GM18909 (cell line): ENCODE measurements at regions not wholly inside any gene's neighbourhood (a gene's known extent, or its start where the extent isn't known, plus 50 kb on each side); places are given as distances from the start of the nearest gene placed in this dataset.
A peak's percentile ranks its signal among the peaks of the same experiment; 100 is the strongest.

ENCODE experiments used
- ATAC-seq: cut with Tn5 transposase; IDR thresholded peaks from one replicate; pipeline ENCODE4 v1.9.1; 2021; ENCODE audit warnings: mild to moderate bottlenecking; ENCODE audit not compliant: unreplicated experiment, poor library complexity

DNA sequence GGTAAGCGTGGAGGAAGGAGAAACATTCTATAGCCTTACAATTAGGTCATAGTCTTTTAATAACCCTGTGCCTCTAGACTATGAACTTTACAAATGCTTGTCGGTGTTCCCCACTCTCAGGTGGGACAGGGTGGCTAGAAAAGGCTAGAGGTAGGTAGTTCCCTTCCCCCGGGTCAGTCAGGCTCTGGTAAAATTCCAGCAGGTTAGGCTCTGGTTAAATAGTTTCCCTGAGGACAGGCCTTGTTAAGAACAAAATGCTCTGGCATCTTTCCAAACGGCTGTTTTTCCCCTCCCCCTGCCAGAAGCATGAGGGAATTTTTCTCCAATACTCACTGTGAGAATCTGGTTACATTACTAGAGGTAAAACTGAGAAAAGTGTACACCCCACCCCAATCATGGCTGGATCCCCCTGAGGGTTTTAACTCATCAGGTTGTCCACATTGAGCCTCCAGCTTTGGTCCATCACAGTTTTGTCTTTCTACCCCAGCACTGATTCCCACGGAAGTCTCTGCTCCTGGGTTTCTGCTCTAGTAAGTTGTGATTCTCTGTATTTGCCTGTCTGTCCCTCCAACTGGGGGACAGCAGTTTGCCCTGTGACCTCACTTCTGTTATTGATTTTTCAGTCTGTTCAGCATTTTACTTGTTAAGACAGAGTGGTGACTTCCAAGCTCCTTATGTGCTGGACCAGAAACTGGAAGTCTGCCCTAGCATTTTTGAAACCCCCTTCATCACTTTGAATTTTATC lies 84.7 kb upstream of the ADGRF1 start:
- ATAC-seq: no peak

DNA sequence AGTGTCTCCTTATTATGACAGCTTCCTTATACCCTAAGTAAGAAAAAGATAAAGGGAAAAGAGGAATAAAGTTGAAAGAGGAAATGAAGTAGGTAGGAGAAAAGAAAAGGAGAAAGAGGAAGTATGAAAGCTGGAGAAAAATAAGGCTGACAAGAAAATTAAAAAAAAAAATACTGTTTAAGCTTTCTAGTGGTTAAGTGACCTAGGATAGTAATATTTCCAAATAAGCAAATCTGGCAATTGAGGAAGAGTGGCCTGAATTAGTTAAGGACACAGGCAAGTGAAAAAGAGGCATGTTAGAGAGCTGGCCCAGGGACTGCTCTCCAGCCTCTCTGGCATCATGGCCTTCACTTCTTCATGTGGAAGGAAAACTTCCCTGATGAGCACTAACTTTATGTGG lies 76.5 kb upstream of the ADGRF1 start:
- ATAC-seq: no peak

DNA sequence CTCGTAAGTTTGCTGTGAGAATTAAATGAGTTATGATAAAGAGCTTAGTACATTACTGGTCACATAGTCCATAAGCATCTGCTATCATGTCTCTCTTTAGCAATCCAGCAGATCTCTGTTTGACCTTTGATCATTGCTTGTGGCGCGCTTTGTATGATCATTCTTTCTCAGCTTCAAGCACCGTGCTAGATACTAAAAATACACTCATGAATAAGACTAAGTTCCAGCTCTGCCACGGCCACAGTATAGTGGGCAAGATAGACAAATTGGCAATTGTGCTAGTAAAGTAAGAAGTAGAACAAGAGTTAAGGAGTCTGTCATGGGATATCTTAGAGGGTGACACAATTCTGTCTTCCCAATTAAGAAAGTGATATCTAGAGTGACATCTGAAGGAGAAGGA lies 75.2 kb upstream of the ADGRF1 start:
- no peak for ATAC-seq

DNA sequence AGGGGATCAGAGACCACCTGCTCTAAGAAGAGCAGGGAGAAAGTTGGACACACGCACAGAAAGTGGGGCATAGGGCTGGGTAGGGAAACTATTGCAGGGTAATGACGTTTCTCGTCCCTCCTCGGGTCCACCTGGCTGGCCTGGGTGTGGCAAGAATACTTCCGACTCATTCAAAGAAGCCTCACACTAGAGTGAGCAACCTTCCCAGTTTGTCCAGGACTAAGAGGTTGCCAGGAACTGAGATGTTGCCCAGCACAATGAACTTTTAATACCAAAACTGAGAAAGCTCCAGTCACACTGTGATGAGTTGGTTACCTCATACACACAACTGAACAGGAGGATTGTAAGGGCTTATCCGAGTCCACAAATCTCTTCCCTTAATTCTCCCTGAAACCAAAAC lies 74.5 kb upstream of the ADGRF1 start:
- no peak for ATAC-seq

DNA sequence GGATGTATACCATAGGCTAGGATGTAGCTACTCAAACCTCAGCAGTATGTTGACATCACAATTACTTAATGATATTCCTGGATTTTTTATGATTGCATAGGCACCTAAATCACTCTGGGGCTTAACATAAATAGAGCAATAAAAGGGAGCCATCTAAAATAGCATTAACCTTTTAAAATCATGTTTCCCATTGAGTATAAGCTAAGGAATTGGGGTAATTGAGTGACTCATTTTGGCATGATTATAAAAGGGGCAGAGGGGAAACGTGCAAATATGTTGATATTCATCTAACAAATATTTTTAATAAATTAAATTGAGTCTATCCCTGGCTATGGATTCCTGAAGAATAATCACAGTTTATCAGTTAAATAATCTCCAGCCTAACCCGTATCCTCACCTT lies 74.0 kb upstream of the ADGRF1 start:
- no peak for ATAC-seq

DNA sequence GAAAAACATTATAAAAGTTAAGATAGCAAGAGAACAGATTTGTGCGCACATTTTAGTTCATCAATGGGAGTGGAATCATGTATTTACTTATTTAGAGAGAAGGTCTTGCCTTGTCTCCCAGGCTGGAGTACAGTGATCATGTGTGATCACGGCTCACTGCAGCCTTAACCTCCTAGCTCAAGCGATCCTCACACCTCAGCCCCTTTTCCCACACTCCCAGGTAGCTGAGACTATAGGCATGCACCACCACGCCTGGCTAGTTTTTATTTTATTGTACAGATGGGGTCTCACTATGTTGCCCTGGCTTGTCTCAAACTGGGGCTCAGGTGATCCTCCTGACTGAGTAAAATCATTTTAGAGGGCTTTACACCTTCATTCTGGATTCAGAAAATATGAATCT lies 72.3 kb upstream of the ADGRF1 start:
- ATAC-seq: no peak

DNA sequence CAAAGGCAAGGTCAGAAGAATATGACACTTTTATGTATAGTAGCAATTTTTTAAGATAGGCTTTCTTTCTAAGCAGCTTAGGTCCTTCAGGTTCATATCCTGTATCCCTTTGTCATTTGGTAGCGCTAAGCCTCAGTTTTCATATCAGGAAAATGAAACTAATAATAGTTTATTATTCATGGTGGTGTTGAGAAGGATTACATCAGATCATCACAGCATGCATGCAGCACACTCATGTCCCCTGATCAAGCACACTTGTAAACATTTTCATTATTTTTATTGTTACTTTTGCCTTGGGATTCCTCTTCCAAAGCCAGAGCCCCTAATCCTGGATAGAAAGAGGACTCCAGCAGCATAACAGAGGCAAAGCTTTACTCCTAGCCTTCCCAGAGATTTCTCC lies 70.2 kb upstream of the ADGRF1 start:
- no peak for ATAC-seq

DNA sequence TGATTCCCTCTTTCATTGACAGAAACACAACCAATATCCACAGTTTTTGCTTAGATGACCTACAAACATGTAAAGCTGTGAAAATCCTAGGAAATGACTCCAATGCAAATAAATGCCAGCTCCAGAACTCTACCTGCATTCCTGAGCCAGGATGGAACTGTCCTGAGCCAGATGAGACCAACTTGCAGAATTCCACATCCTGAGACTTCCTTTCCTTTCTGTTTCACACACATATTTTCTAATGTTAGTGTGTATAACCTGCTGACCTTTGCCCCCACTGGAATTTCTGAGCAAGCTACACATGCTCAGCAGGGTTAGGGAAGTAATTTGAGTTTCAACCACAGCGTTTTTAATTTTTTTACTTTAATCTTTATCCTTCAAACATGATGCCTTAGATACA lies 69.6 kb upstream of the ADGRF1 start:
- no peak for ATAC-seq

DNA sequence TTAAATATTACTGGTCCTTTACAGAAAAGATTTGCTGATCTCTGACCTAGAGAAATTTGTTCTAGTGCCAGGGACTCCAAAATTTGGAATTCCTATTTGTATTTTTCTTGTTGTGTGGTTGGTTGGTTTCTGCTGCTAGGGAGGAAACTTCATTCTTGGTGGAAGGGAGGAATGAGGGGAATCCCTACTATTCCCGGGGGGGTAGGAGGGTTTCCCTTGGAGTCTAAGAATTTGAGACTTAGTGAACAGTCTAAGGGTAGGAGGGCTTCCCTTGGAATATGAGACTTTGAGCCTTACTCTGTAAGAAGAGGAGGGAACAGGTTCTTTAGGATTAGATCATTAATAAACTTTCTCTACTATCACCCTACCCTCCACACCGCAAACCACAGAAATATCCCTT lies 67.1 kb upstream of the ADGRF1 start:
- no peak for ATAC-seq

DNA sequence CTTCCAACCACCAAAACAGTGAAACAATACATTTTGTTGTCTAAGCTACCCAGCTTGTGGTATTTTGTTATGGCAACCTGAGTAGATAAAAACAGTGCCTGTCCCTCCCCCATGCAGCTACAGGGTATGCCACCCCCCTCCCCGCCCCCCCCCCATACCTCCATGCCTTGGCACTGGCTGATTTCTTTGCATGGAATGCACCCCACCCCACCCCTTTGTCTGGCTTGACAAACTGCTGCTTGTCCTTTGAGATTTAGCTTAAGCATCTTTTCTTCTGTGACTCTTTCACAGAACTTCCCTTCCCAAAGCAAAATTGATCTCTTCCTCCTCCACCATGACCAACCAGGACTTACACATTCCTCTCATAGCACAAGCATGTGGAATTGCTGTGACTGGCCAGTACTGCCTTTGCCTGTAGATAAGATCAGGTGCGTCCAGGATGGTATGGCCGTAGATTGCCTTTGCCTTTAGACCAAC lies 64.6 kb upstream of the ADGRF1 start:
- ATAC-seq: no peak

DNA sequence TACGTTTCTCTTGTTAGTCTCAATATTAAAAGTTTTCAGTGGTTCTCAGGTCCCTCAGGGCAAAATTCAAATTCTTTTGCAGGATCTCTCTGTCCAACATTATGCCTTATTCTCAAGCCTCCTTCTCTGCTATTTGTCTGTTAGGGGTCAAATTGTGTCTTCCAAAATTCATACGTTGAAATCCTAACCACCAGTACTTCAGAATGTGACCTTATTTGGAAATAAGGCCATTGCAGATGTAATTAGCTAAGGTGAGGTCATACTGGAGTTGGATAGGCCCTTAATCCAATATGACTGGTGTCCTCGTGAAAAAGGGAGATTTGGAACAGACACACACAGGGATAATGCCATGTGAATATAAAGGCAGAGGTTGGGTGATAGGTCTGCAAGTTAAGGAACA lies 64.1 kb upstream of the ADGRF1 start:
- no peak for ATAC-seq

DNA sequence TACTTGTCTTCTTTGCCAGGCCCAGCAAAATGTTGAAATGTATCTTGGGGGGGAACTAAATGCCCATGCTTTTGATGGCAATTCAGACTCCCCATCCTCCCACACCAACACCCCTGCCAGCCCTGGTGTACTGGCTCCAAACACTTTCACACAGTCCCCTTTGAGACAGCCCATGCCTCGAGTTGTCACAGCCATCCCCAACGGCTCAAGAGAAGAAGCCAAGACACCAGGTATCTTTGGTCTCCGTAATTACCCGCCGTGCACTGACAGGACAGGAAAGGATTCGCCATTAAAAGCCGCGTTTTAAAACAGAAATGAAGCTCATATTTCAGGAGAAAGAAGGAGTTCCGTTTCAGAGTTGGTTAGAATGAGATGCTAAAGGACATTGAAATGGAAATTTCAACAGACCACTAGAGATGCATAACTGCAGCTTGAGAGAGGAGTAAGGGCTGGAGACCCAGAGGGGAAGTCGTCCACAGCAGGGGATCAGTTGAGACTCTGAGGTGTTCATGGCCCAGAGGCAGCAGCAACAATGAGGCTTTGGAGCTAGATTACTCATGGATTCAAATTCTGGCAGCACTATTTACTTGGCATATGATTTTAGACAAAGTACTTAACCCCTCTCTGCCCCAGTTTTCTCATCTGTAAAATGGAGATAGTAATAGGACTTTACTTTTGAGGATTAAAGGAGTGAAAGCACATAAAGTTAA lies 63.5 kb upstream of the ADGRF1 start:
- ATAC-seq: no peak

DNA sequence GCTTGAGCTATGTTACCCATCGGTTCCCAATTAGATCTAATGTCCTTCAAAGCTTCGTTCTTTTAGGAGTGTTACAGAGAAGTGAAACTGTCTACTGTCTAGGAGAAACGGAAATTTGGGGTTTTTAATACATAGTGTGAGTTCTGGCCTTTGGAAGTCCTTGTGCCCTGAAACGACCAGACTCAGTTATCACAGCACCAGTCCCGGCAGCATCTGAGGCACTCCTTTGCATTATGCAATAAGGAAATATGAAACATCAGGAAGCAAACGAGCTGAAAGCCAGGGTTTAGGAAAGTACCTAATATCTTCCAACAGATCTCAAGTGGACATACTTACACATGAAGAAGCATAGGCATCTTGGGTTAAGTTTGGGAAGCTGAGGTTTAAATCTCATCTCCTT lies 61.8 kb upstream of the ADGRF1 start:
- no peak for ATAC-seq

DNA sequence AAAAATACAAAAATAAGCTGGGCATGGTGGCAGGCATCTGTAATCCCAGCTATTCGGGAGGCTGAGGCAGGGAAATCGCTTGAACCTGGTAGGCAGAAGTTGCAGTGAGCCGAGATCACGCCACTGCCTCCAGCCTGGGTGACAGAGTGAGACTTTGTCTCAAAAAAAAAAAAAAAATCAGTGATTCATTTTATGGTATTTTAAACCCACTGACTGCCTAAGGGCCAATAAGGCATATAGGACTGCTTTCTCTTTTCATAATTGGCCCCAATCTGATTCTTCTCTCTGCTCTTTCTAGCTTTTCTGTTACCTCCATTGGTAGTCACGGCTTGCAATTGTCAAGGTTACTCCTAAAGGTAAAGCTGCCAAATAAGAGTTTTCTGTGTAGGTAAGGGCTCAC lies 60.2 kb upstream of the ADGRF1 start:
- no peak for ATAC-seq

DNA sequence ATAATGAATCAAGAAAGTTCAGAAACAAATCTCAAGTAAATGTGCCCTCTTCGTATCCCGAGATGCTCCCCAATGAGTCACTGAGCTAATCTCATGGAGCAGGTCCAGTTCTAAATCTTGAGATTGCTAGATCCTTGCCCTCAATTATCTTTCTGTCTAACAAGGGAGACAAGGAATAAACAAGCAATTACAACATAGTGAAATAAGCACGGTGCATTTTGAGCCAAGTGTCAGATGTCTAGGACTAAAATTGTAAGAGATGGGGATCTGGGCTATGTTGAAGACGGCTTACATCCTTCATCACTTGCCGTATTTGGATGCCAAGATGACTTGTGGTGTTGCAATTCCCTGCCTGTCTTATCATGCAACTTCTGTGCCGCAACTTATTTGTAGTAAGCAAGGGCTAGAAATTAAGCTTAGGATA lies 56.5 kb upstream of the ADGRF1 start:
- ATAC-seq: no peak

DNA sequence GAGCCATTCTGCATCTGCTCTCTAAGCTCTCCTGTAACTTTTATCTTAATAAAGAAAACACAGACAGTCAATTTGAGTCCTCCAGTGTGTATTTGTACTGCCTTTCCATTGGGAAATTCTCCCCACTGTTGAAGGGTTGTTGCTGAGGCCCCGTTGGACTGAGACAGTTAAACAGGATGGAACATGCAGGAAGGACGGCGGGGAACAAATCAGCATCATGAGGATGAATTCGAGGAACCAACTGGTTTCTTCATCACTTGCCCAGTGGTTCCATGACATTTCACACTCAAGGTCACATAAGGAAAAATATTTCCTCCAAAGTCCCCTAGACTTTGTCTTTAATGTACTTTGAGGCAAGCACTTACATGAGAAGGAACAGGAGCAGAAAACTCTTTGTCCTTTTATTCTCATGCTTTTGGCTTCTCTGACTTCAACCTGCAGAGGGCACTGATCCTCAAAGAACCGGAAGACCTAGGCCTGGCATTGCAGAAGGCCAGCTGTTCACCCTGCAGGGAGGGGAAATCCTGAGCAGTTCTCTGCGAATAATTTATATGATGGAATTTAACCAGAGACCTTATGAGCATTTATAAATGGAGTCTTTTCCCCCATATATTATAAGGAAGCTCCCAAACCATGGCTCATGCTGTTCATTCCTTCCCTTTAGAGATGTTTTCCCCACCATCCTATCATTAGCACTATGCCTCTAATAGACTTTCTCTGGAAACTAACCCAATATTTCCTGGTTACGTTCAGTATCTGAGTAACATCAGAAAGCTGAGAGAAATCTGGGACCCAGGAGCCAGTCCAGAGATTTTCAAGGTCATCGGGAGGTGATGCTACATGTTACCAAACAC lies 55.2 kb upstream of the ADGRF1 start:
- ATAC-seq: peak; percentile 95

DNA sequence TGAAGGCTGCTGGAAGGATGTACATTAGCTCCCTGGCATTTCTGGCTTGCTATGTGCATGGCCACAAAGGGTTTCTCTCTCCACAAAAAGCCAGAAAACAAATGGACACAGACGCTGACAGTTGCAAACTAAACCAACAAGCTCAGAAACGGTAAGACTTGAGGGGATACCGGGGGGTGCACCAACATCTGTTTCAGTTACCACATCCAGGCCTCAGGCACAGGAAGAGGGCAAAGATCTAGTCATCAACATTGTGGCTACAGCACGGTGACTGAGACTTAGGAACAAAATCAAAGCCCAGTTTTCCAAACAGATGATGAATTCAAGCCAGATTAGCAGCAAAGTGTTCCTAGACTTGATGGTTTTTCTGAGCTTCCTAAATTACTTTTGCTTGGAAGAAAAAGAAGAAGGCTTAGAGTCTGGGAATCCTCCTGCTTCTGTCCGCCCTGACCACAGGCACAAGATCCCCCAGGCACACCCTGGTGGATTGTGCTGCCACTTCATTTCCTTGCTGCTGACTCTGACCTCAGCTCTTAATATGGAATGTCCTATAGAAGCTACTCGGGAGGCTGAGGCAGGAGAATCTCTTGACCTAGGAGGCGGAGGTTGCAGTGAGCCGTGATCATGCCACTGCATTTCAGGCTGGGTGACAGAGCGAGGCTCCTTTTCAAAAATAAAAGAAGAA lies 54.2 kb upstream of the ADGRF1 start:
- ATAC-seq: no peak

DNA sequence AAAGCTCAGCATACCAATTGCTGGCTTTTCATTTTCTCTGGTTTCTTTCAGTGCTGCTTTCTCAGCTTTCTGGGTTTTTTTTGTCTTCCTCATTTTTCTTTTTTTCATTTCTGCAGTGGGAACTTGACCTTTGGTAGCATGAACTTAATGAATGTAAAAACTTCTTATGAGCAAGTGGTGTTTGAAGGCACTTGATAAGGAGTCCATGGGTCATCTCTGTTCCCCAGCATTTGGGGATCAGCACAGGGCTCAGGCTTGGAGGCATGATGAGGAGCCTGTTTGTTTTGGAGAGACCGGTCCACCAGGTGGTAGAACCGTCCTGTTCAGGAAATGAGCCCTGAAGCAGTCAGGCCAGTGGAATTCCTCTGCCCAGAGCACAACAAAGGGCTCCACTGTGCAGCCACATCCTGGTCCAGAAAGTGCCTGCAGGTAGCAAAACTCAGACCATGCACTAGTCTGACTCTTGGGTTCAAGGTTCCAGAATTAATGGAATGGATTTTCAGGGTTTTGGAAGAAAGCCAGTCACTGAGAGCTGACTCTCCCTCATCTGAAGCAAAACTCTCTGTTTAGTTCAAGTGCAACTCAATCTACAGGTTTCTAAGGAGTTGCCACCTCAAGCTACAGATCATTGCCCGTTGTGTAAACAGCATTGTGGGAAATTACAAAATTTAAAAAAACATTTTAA lies 52.3 kb upstream of the ADGRF1 start:
- ATAC-seq: no peak

DNA sequence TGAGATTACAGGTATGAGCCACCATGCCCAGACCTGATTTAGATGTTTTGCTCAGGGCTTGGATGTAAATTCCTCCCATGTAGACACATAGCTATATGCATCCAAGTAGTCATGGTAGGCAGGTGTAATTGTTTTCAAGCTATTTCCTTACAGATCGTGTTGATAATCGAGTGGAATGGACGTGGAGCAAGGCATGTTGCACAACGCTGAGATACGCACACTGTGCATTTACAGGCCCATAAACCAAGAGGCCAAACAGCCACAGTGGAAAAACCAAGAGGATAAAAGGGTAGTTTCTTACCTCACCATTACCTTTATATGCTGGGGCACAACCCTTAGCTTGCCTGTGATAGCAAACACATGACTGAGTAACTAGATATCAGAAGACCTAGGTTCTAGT lies 51.0 kb upstream of the ADGRF1 start:
- no peak for ATAC-seq
